ENCODE measurements at regions not wholly inside any gene's neighbourhood (a gene's known extent, or its start where the extent isn't known, plus 50 kb on each side); places are given as distances from the start of the nearest gene placed in this dataset.

DNA sequence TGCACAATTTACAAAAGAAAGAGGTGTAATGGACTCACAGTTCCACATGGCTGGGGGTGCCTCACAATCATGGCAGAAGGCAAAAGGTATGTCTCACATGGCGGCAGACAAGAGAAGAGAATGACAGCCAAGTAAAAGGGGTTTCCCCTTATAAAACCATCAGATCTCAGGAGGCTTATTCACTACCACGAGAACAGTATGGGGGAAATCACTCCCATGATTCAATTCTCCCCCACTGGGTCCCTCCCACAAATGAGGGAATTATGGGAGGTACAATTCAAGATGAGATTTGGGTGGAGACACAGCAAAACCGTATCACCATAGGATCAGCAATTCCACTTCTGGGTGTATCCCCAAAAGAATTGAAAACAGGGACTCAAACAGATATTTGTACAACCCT lies 97.5 kb upstream of the STX18 start:
- TF ChIP-seq, protein P1, sequence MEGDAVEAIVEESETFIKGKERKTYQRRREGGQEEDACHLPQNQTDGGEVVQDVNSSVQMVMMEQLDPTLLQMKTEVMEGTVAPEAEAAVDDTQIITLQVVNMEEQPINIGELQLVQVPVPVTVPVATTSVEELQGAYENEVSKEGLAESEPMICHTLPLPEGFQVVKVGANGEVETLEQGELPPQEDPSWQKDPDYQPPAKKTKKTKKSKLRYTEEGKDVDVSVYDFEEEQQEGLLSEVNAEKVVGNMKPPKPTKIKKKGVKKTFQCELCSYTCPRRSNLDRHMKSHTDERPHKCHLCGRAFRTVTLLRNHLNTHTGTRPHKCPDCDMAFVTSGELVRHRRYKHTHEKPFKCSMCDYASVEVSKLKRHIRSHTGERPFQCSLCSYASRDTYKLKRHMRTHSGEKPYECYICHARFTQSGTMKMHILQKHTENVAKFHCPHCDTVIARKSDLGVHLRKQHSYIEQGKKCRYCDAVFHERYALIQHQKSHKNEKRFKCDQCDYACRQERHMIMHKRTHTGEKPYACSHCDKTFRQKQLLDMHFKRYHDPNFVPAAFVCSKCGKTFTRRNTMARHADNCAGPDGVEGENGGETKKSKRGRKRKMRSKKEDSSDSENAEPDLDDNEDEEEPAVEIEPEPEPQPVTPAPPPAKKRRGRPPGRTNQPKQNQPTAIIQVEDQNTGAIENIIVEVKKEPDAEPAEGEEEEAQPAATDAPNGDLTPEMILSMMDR (IDR thresholded peaks at IDR 0.05), result no peak
- TF ChIP-seq EP300 (IDR thresholded peaks at IDR 0.05), result no peak

All from ovary (tissue), 3 donors.